ENCODE measurements at regions not wholly inside any gene's neighbourhood (a gene's known extent, or its start where the extent isn't known, plus 50 kb on each side); places are given as distances from the start of the nearest gene placed in this dataset.

DNA sequence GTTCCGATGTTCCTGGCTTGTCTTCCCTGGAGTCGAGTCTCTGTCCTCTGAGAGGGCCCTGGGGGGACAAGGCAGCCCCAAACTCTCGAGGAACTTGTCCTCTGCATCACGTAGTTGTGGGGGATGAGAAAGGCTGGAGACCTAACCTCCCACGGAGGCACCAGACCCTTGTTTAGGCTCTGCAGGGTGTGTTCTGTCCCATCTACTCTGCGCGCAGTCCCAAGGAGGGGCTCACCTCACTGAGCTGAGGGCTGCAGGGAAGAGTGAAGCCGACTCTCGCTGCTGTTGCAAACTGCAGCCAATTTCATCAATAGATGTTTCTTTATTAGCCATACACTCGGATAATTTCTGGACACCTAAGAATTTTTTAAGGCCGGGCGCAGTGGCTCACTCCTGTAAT lies 186.7 kb upstream of the ADARB2 start:
- Histone ChIP-seq H3K9ac (ENCODE audit: low read depth, low read length) (no peak overlapping the region), H4K8ac (ENCODE audit: low read depth in 2 of 2, low read length in 2 of 2) (no peak overlapping the region), H4K91ac (ENCODE audit: insufficient read depth, low read depth, low read length) (no peak overlapping the region), H3K9me1 (ENCODE audit: insufficient read depth, low read length) (no peaks in the 10 kb centered on the region), H4K20me1 (ENCODE audit: insufficient read depth, low read length) (no peaks in the 10 kb centered on the region), H3K56ac (ENCODE audit: extremely low read depth, insufficient read depth, low read length) (no peak overlapping the region), H3K27me3 (ENCODE audit: control insufficient read depth, insufficient read depth, low read length) (no peaks in the 10 kb centered on the region), H2AK5ac (ENCODE audit: low read depth, low read length) (no peak overlapping the region), H2BK5ac (ENCODE audit: low read depth, low read length, poor library complexity, severe bottlenecking) (no peak overlapping the region), H3K9me3 (ENCODE audit: control insufficient read depth, insufficient read depth, low read length) (peaks cover 14% of the 10 kb centered on the region), H2BK120ac (ENCODE audit: low read depth, low read length) (no peak overlapping the region), H3K79me1 (ENCODE audit: low read depth in 1 of 2, low read length in 2 of 2) (no peaks in the 10 kb centered on the region), H3K4me2 (ENCODE audit: low read depth, low read length) (no peak overlapping the region), H3K23ac (ENCODE audit: low read depth, low read length) (no peak overlapping the region), H4K5ac (ENCODE audit: low read depth, low read length) (no peak overlapping the region), H3K36me3 (ENCODE audit: control insufficient read depth, insufficient read depth, low read length) (no peaks in the 10 kb centered on the region), H3K27ac (ENCODE audit: insufficient read depth, low read length) (no peak overlapping the region), H2BK20ac (ENCODE audit: low read depth, low read length) (no peak overlapping the region), H2AK9ac (replicated peaks; ENCODE audit: low read depth, low read length, poor library complexity) (no peak overlapping the region), H3K18ac (ENCODE audit: low read depth, low read length) (no peak overlapping the region), H3K4ac (ENCODE audit: low read depth, low read length) (no peak overlapping the region), H3K4me1 (ENCODE audit: control insufficient read depth, insufficient read depth, low read length) (no peaks in the 10 kb centered on the region), H3K4me3 (ENCODE audit: insufficient read depth, low read depth, low read length) (no peak overlapping the region), H3K14ac (replicated peaks; ENCODE audit: low read depth, low read length) (no peak overlapping the region), H2BK15ac (ENCODE audit: low read depth, low read length) (no peak overlapping the region), H2AFZ (replicated peaks; ENCODE audit: low read length, poor library complexity) (no peak overlapping the region)
- no peak for TF ChIP-seq BHLHE40 (IDR thresholded peaks at IDR 0.05; ENCODE audit: low read depth, low read length)
- TF ChIP-seq RCOR1 (IDR thresholded peaks at IDR 0.05; ENCODE audit: insufficient replicate concordance, low read length): no peak
- TF ChIP-seq CEBPB (IDR thresholded peaks at IDR 0.05; ENCODE audit: low read depth, low read length): no peak
- TF ChIP-seq FOS (IDR thresholded peaks at IDR 0.05; ENCODE audit: low read depth, low read length): no peak
- intact Hi-C loops (cut with micrococcal nuclease) (no loop called here), in situ Hi-C loops (cut with MboI; ENCODE audit: low sequenced_read_pairs) (no loop called here), dilution Hi-C loops (cut with HindIII; ENCODE audit: low sequenced_read_pairs, unreplicated experiment) (no loop called here)
- ChIA-PET CTCF (no interaction called here), POLR2A (ENCODE audit: unreplicated experiment) (no interaction called here)
- BruUV-seq (replicated peaks): no TSS peak
- WGBS, 2 experiments (ENCODE audit: extremely low coverage in 2 of 2, insufficient read length in 1 of 2): no CpG with 5 or more reads among the region's 12 CpGs
- ATAC-seq (ENCODE audit: low read depth) (no peak), DNase-seq (no peak)
